ENCODE measurements at regions not wholly inside any gene's neighbourhood (a gene's known extent, or its start where the extent isn't known, plus 50 kb on each side); places are given as distances from the start of the nearest gene placed in this dataset.
"Not testable (repeated sequence)": the region's sequence is repeated elsewhere in the genome, so short reads cannot be mapped to it uniquely, and the experiment has no call there.

GRCh38 chr16:9014389-9014788, 50.7 kb upstream of the USP7 start:
- no peak for DNase-seq (ENCODE audit: low read depth in 2 of 2)

GRCh38 chr16:9015489-9015888, 51.8 kb upstream of the USP7 start:
- no peak for DNase-seq (ENCODE audit: low read depth in 2 of 2)

- DNase-seq (ENCODE audit: low read depth in 2 of 2), result not testable (repeated sequence)
These were observed 52.3 kb upstream of the USP7 start for GRCh38 chr16:9016005-9016404.

GRCh38 chr16:9016824-9017223, 53.1 kb upstream of the USP7 start:
- peak in 1 of 2 donors; percentile 34 for DNase-seq (ENCODE audit: low read depth in 2 of 2)

- no peak for DNase-seq (ENCODE audit: low read depth in 2 of 2)
These were observed 63.5 kb upstream of the USP7 start for GRCh38 chr16:9027070-9027799.

- not testable (repeated sequence) for DNase-seq (ENCODE audit: low read depth in 2 of 2)
These were observed 63.0 kb upstream of the HAPSTR1 start for GRCh38 chr16:9028491-9028890.

- DNase-seq (ENCODE audit: low read depth in 2 of 2), result no peak
These were observed 60.3 kb upstream of the HAPSTR1 start for GRCh38 chr16:9031107-9031506.

- peak in 1 of 2 donors; percentile 52 for DNase-seq (ENCODE audit: low read depth in 2 of 2)
These were observed 58.2 kb upstream of the HAPSTR1 start for GRCh38 chr16:9033125-9033830.

- DNase-seq (ENCODE audit: low read depth in 2 of 2), result peak; percentile 41 to 42
These were observed 57.4 kb upstream of the HAPSTR1 start for GRCh38 chr16:9034056-9034455.

GRCh38 chr16:9035996-9036395, 55.4 kb upstream of the HAPSTR1 start:
- DNase-seq (ENCODE audit: low read depth in 2 of 2), result no peak

GRCh38 chr16:9039210-9039609, 52.2 kb upstream of the HAPSTR1 start:
- DNase-seq (ENCODE audit: low read depth in 2 of 2), result peak; percentile 45 to 53

- no peak for DNase-seq (ENCODE audit: low read depth in 2 of 2)
These were observed 50.5 kb upstream of the HAPSTR1 start for GRCh38 chr16:9040800-9041412.
